ENCODE measurements at regions not wholly inside any gene's neighbourhood (a gene's known extent, or its start where the extent isn't known, plus 50 kb on each side); places are given as distances from the start of the nearest gene placed in this dataset.

- no peak for TF ChIP-seq CTCF (conservative IDR thresholded peaks at IDR 0.05)
- no peak for TF ChIP-seq EZH2 (IDR thresholded peaks at IDR 0.05; ENCODE audit: low read depth)
These were observed 240.3 kb upstream of the RAB4A start for GRCh38 chr1:229030630-229031029.

Data from PC-9 (cell line).